Activated T-cell treated with anti-CD3 and anti-CD28 coated beads, Interleukin-2, amount 50 U/mL, for 48 hours (primary cell): ENCODE measurements at regions not wholly inside any gene's neighbourhood (a gene's known extent, or its start where the extent isn't known, plus 50 kb on each side); places are given as distances from the start of the nearest gene placed in this dataset.

Source experiments
- DNase-seq, 2 experiments: peaks; one replicate each; pipeline ENCODE4 v3.0.0-alpha.2; 2020

DNA sequence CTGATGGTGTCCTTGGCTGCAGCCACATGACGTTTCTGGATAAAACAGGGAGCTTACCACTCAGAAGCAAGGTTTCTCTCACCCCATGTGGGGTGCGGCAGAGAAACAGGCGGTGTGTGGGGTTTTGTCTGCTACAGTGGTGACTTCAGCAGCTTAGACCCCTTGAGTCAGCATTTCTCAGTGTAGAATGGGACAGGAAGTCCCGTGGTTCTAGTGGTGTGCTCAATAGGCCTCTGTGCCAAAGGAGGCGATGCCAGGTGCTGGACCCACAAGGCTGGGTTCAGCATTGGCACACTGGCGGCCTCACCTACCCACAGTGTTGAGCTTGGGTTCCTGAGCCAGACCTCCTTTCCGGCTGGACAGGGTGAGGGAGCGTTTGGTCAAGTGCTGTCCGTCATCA lies 125.2 kb upstream of the SMIM23 start:
- no peak for DNase-seq

DNA sequence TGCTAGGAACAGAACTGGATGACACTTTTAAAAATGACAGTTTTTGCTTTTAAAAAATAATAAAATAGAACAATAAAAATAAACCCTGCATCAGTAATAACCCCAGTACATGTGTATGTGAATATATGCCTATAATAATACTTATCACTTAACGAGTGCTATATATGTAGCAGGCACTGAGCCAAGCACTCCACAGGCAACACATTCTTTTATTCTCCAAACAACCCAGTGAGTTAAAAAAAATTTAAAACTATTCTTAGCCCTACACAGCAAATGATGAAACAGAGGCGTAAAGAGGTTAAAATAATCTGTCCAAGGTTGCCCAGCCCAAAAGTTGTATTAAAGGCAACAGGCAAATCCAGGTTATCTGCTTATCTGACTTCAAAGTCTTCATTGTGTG lies 124.5 kb upstream of the SMIM23 start:
- DNase-seq = no peak

DNA sequence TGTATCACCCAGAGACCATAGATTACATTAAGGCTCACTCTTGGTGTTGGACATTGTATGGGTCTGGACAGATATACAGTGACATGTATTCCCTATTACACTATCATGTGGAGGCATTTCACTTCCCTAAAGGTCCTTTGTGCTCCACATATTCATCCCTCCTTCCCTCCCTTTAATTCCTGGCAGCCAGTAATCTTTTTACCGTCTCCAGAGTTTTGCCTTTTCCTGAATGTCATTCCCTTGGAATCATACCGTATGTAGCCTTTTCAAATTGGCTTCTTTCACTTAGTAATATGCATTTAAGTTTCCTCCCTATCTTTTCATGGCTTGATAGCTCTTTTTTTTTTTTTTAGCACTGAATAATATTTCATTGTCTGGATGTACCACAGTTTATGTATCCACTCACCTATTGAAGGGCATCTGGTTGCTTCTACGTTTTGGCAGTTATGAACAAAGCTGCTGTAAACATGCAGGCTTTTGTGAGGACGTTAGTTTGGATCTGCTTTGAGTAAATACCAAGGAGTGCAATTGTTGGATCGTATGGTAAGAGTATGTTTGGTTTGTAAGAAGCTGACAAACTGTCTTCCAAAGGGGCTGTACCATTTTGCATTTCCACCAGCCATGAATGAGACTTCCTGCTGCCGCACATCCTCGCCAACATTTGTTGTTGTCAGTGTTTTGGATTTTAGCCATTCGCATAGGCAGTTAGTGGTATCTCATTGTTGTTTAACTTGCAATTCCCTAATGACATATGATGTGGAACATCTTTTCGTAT lies 122.1 kb upstream of the SMIM23 start:
- DNase-seq = no peak

- DNase-seq = no peak
These were observed 121.1 kb upstream of the SMIM23 start for GRCh38 chr5:171664489-171664888.

DNA sequence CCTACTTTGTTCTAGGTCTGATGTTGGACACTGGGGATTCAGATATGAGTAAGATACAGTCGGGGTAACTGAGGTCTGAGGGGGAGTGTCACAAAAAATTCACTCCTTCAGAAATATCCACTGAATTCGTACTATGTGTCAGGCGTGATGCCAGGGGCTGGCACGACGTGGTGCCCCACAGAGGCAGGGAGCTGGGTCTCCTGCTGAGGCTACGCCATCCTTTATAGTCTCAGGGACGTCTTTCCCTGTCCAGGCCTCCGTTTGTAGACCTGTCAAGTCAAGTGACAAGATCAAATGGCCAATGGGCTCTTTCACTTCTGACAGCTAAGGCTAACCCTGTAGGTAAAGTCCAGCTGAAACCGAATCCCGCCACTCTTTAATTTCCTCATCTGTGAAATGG lies 118.8 kb upstream of the SMIM23 start:
- DNase-seq = no peak

DNA sequence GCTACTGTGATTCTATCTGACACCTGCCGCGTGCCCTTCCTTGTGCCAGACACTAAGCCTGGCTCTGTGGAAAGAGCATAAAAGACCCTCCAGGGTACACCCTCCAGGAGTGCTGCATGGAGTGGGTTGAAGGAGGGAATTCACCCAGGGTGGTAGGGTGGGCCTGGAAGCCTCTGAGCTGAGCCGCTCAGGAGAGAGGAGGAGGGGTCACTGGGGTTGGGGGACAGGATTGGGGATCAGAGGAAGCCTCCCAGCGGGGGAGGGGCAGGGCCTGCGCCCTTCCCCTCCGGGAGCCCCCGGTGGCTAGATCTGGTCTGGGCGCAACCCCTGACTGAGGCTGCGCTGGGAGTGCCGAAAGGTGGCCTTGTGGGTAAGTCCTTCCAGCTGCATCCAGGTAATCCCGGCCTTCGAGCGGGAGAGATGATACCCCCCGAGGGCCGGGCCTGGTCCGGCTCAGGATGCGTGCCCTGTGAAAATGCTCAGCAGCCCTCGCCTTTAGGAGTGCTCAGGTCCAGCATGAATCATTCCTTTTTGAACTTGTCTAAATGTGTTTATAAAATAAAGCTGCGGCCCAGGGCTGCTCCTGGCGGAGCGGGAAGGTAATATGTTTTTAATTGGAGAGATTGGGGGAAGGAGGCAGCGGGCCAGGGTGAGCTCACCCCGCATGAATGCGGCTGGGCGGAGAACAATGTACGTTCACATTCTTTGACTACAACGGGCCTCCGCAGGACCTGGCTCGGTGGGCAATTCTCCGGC lies 118.1 kb upstream of the SMIM23 start:
- no peak for DNase-seq

GRCh38 chr5:171668097-171668412 lies 117.6 kb upstream of the SMIM23 start:
- DNase-seq = no peak

DNA sequence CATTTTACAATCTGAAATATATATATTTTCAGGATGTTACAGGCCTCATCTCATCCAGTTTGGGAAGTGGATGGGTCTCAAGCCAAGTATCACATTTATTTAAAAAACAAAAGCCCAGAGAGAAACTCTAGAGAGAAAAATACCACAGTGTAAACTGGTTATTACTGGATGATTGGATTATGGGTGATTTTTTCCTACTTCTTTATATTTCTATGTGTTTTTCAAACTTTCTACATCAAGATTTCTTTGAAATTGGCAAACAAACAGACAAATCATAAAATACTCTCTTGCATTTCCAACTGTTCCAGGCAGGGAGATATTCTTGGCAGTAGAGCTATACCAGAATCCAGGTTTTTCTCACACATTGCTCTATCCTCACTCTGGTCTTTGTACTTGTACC lies 116.0 kb upstream of the SMIM23 start:
- no peak for DNase-seq

DNA sequence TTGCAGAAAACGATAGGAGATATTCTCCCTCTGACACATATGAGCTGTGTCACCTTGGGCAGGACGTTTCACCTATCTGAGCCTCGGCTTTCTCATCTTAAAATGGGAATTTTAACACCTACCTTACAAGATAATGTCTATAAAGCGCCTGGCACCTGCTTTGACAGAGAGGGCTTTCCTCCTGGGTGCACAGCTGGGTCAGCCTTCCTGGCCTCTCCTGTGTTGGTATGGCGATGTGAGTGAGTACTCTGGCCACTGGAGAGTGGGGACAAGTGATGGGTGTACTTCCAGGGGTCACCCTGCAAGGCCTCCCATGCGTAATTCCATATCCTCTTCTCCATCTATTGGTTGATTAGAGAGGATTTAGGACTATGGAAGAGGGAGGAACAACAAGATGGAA lies 113.1 kb upstream of the SMIM23 start:
- no peak for DNase-seq

- DNase-seq = no peak
These were observed 112.3 kb upstream of the SMIM23 start for GRCh38 chr5:171673328-171673727.

DNA sequence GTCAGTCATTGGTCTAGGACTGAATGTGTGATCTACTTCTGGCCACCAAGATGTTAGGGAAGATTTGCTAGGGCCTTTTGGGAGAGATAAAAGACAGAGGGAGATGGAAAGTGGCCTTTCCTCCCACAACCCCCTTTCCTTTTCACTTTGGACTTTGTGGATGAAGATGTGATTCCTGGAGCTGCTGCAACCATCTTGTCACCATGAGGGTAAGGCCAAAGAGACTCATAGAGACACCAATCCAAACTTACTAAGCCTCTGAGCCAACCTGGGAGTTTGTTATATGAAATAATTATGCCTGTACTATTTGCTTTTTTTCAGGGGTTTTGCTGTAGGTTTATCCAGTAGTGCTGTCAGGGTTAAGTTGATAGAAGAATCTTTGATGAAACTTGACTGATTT lies 111.8 kb upstream of the SMIM23 start:
- no peak for DNase-seq

GRCh38 chr5:171675511-171675910 lies 110.1 kb upstream of the SMIM23 start:
- no peak for DNase-seq

GRCh38 chr5:171676286-171676944 lies 109.2 kb upstream of the SMIM23 start:
- DNase-seq = no peak

DNA sequence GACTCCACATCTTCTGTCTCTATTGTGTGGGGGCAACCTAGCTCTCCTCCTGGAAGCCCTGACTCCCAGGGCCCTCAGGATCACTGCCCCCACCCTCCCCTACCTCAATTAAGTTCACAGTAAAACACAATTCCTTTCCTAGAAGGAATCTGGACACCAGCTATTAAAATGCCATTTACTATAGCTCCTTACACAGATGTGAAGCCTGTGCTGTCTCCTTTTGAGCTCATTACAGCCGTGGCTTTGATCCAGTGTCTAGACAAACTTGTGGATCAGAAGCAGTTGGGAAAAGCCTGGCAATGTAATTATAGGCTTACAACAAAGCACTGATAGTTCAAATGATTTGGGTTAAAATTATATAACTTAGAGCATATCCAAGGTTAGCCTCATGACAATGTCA lies 107.0 kb upstream of the SMIM23 start:
- DNase-seq = no peak

DNA sequence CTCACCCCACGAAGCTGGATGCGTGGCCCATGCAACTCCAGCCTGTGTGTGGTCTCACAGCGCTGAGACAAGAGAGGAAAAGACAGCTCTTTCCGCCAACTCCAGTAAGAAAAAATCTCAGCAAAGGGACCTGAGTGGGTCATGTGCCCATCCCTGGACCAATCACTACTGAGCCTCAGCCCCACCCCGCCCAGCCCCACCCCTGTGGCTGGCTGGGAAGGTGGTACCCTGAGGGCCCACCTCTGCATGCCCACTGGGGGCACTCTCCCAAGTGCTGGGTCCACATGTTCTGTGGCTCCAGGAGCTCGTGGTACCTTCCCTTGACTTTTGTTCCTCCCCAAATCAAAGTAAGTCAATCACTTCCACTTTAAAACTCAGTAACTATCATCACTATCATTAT lies 105.1 kb upstream of the SMIM23 start:
- no peak for DNase-seq

DNA sequence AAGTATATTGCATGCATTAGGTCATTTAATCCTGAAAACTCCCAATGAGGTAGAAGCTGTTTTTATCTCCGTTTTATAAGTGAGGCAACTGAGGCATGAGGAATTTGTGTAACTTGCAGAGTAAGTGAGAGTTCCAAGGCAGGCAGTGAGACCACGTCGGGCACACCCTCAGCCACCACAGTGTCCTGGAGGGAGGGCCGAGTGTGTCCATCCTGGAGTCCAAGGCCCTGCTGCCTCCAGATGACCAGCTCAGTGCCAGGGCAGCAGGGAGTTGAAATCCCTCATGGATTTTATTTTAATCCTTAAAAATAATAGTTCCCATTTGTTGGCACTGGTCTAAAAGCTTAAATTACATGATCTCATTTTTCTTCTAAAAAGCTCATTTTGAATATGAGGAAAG lies 104.6 kb upstream of the SMIM23 start:
- DNase-seq = no peak

DNA sequence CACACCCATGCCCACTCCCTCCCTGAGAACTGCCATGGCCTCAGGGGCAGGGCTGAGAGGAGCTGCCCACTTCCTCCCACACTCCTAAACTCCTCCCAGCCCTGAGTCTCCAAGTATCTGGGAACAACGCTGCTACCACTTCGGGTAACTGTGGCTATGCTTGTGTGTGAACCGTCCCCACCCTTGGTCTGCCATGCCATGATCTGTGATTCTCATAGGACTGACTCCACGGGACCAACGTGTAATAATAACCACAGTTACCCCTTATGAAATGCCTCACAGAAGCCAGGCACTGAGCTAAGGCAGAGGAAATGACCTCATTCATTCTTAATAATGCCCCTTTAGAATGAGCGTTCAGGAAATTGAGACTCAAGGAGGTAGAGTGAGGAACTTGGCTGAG lies 103.9 kb upstream of the SMIM23 start:
- no peak for DNase-seq

- DNase-seq = no peak
These were observed 102.8 kb upstream of the SMIM23 start for GRCh38 chr5:171682801-171683200.

- no peak for DNase-seq
These were observed 101.4 kb upstream of the SMIM23 start for GRCh38 chr5:171684169-171684568.

DNA sequence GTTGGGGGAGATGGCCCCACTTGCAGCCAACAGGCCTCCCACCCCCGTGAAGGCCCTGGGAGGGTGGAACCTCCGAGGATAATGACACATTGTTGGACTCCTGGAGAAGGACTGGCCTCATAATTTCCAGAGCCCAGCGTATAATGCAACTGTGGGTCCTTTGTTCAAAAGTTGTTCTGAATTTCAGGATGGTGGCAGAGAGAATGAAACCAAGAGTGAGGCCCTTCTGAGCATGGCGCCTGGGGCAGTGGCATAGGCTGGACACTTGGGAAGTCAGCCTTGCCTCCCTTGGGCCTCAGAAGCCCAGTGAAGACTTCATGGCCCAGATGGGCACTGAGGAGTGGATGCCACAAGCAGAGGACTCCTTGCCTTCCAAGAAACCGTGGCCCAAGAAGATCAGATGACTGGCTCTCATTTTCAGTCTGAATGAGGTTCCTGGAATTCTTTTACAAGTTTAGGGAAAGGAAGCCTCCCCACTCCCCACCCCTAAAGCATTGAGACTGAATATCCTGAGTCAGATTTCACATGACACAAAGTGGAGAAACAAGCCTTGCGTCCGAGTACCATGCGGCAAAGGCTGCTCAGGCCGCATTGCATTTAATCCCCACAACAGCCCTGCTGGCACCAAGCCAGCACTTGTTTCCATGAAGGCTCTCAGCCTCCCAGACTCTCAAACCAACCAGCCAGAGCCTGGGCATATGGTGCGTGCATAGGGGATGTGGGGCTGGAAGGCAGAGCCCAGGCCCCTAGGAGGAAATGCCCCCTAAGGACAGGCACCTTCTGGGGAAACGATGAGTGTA lies 96.7 kb upstream of the SMIM23 start:
- DNase-seq = no peak

- no peak for DNase-seq
These were observed 95.7 kb upstream of the SMIM23 start for GRCh38 chr5:171689853-171690417.

- DNase-seq = no peak
These were observed 93.5 kb upstream of the SMIM23 start for GRCh38 chr5:171692107-171692506.

DNA sequence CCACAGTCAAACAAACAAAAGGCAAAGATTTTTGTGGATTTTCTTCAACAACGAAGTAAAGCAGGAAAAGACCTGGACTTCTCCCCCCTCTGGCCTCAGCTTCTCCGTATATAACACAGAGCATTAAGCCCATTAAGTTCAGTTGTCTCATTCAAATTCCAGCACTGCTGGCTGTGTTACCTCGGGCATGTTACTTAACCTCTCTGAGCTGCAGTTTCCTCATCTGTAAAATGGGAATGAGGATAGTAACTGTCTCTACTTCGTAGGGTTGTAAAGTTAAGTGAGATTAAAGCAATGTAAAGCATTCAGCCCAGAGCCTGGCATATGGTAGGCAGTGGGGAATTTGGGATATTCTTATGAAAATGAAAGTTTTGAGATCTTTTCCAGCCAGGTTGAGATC lies 92.7 kb upstream of the SMIM23 start:
- no peak for DNase-seq
